Hepatocyte (in vitro differentiated cells): ENCODE measurements at regions not wholly inside any gene's neighbourhood (a gene's known extent, or its start where the extent isn't known, plus 50 kb on each side); places are given as distances from the start of the nearest gene placed in this dataset.

ENCODE experiments used
- DNase-seq: peaks from one replicate; pipeline ENCODE4 v3.0.0-alpha.2; 2016; ENCODE audit warnings: low spot score
- H2AFZ ChIP-seq: fragments of 200-600 bp; sonication (generic); 2 replicates; pipeline ENCODE4 v1.6.0; 2016; ENCODE audit warnings: antibody characterized with exemption, mild to moderate bottlenecking
- H3K27ac ChIP-seq: fragments of 200-600 bp; sonication (generic); 2 replicates; pipeline ENCODE4 v1.5.1; 2016; ENCODE audit warnings: mild to moderate bottlenecking
- H3K27me3 ChIP-seq: fragments of 200-600 bp; sonication (generic); 2 replicates; pipeline ENCODE4 v1.6.1; 2016
- H3K36me3 ChIP-seq: fragments of 200-600 bp; sonication (generic); replicated peaks from 2 replicates; pipeline ENCODE4 v1.5.1; 2016; ENCODE audit warnings: low read depth; ENCODE audit not compliant: insufficient read depth
- H3K4me1 ChIP-seq: fragments of 200-600 bp; sonication (generic); 2 replicates; pipeline ENCODE4 v1.5.1; 2016; ENCODE audit warnings: mild to moderate bottlenecking, moderate library complexity; ENCODE audit not compliant: insufficient read depth
- H3K4me2 ChIP-seq: fragments of 200-600 bp; sonication (generic); 2 replicates; pipeline ENCODE4 v1.6.0; 2016
- H3K4me3 ChIP-seq: fragments of 200-600 bp; sonication (generic); 2 replicates; pipeline ENCODE4 v1.5.1; 2016; ENCODE audit warnings: mild to moderate bottlenecking
- H3K79me2 ChIP-seq: fragments of 200-600 bp; sonication (generic); 2 replicates; pipeline ENCODE4 v1.6.0; 2017; ENCODE audit warnings: mild to moderate bottlenecking
- H3K9me2 ChIP-seq: fragments of 200-600 bp; sonication (generic); replicated peaks from 2 replicates; pipeline ENCODE4 v1.6.0; 2017; ENCODE audit warnings: mild to moderate bottlenecking; ENCODE audit not compliant: insufficient read depth
- H3K9me3 ChIP-seq: fragments of 200-600 bp; sonication (generic); 2 replicates; pipeline ENCODE4 v1.5.1; 2016; ENCODE audit warnings: low read depth, mild to moderate bottlenecking
- H4K20me1 ChIP-seq: fragments of 200-600 bp; sonication (generic); 2 replicates; pipeline ENCODE4 v1.6.0; 2016; ENCODE audit warnings: mild to moderate bottlenecking; ENCODE audit not compliant: insufficient read depth, poor library complexity, severe bottlenecking
- EZH2 ChIP-seq: fragments of 200-600 bp; sonication (generic); IDR thresholded peaks from 2 replicates; pipeline ENCODE4 v1.6.1; 2016; ENCODE audit warnings: antibody characterized with exemption, mild to moderate bottlenecking, borderline replicate concordance
- EZH2phosphoT487 ChIP-seq: fragments of 200-600 bp; sonication (generic); IDR thresholded peaks from one replicate; pipeline ENCODE4 v1.6.1; 2018; ENCODE audit warnings: antibody characterized with exemption, mild to moderate bottlenecking, low read depth, moderate library complexity; ENCODE audit not compliant: unreplicated experiment, severe bottlenecking
- WGBS: methylation state at CpG from one replicate; pipeline ENCODE4 v1.1.6; 2016; ENCODE audit warnings: low lambda C conversion rate; ENCODE audit errors: missing lambda C conversion rate; 5-methylcytosine and 5-hydroxymethylcytosine counted together
- TF ChIP-seq, protein P1 (sequence below): fragments of 200-600 bp; sonication (generic); IDR thresholded peaks from 2 replicates; pipeline ENCODE4 v1.5.1; 2016; ENCODE audit warnings: antibody characterized with exemption, mild to moderate bottlenecking; ENCODE audit not compliant: poor library complexity

- WGBS = 90% methylated on average over 15 of the region's 15 CpGs
- H3K9me2 ChIP-seq = no peaks in the 10 kb centered on the region
- DNase-seq = no peak
- H4K20me1 ChIP-seq = no peaks in the 10 kb centered on the region
- H3K4me3 ChIP-seq = no peak overlapping the region
- H3K4me1 ChIP-seq = no peaks in the 10 kb centered on the region
- no peak overlapping the region for H3K4me2 ChIP-seq
- no peaks in the 10 kb centered on the region for H3K79me2 ChIP-seq
- H3K27ac ChIP-seq = no peak overlapping the region
- TF ChIP-seq, protein P1, sequence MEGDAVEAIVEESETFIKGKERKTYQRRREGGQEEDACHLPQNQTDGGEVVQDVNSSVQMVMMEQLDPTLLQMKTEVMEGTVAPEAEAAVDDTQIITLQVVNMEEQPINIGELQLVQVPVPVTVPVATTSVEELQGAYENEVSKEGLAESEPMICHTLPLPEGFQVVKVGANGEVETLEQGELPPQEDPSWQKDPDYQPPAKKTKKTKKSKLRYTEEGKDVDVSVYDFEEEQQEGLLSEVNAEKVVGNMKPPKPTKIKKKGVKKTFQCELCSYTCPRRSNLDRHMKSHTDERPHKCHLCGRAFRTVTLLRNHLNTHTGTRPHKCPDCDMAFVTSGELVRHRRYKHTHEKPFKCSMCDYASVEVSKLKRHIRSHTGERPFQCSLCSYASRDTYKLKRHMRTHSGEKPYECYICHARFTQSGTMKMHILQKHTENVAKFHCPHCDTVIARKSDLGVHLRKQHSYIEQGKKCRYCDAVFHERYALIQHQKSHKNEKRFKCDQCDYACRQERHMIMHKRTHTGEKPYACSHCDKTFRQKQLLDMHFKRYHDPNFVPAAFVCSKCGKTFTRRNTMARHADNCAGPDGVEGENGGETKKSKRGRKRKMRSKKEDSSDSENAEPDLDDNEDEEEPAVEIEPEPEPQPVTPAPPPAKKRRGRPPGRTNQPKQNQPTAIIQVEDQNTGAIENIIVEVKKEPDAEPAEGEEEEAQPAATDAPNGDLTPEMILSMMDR = no peak
- TF ChIP-seq EZH2phosphoT487 = no peak
- H3K27me3 ChIP-seq = peaks cover 16% of the 10 kb centered on the region
- H3K9me3 ChIP-seq = no peaks in the 10 kb centered on the region
- H3K36me3 ChIP-seq = no peaks in the 10 kb centered on the region
- H2AFZ ChIP-seq = no peak overlapping the region
These were observed 51.7 kb upstream of the FCN1 start for GRCh38 chr9:134969156-134970045.

GRCh38 chr9:134970198-134970597 lies 52.5 kb upstream of the FCN1 start:
- H3K4me2 ChIP-seq = no peak overlapping the region
- H3K27me3 ChIP-seq = peaks cover 16% of the 10 kb centered on the region

DNA sequence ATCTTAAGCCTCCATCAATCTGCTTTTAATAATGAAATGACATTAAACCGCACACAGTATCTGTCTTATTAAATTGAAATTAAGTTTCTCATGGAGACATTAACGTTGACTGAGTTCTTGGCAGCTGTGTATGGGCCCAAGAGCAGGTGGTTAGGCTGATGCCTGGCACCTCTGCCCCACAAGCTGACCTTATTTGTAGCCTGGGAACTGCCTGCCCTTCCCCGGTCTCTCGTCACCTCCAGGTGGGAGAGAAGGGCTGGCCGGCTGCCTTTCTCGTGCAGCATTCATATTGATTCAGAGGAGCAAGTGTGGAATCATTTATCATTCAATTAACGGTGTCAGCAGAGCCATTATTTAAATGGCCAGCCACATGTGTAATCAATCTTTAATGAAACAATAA lies 53.0 kb upstream of the FCN1 start:
- Histone ChIP-seq H3K9me2 (no peaks in the 10 kb centered on the region), H3K9me3 (no peaks in the 10 kb centered on the region), H3K4me1 (no peaks in the 10 kb centered on the region), H3K79me2 (no peaks in the 10 kb centered on the region), H2AFZ (no peak overlapping the region), H3K27ac (no peak overlapping the region), H4K20me1 (no peaks in the 10 kb centered on the region), H3K4me3 (no peak overlapping the region), H3K4me2 (no peak overlapping the region), H3K27me3 (peaks cover 16% of the 10 kb centered on the region), H3K36me3 (no peaks in the 10 kb centered on the region)
- 79% methylated on average over 7 of the region's 7 CpGs for WGBS
- DNase-seq = no peak
- TF ChIP-seq, protein P1 = no peak
- TF ChIP-seq EZH2 (no peak), EZH2phosphoT487 (no peak)

More at GRCh38 chr9:134970198-134970597, 52.5 kb upstream of the FCN1 start:
- H3K4me3 ChIP-seq = no peak overlapping the region
- H3K9me2 ChIP-seq = no peaks in the 10 kb centered on the region
- no peaks in the 10 kb centered on the region for H3K4me1 ChIP-seq
- no peaks in the 10 kb centered on the region for H3K36me3 ChIP-seq
- H4K20me1 ChIP-seq = no peaks in the 10 kb centered on the region
- no peak overlapping the region for H2AFZ ChIP-seq
- no peaks in the 10 kb centered on the region for H3K9me3 ChIP-seq
- TF ChIP-seq, protein P1 = no peak
- TF ChIP-seq EZH2phosphoT487 (no peak), EZH2 (no peak)
- H3K79me2 ChIP-seq = no peaks in the 10 kb centered on the region
- 94% methylated on average over 6 of the region's 6 CpGs for whole genome bisulfite sequencing
- no peak for DNase-seq
- no peak overlapping the region for H3K27ac ChIP-seq
